A673 (cell line): ENCODE measurements at regions not wholly inside any gene's neighbourhood (a gene's known extent, or its start where the extent isn't known, plus 50 kb on each side); places are given as distances from the start of the nearest gene placed in this dataset.

ENCODE experiments used
- CTCF ChIP-seq: fragments of 300-800, 200-600 bp; sonication (generic); conservative IDR thresholded peaks from 2 replicates; pipeline ENCODE4 v1.5.1; 2017; ENCODE audit warnings: low read depth, mild to moderate bottlenecking, antibody characterized with exemption, low read length, moderate library complexity, mixed read lengths
- EZH2 ChIP-seq: fragments of 200-600 bp; sonication (generic); IDR thresholded peaks from 2 replicates; pipeline ENCODE4 v1.6.1; 2017; ENCODE audit warnings: borderline replicate concordance, low read depth, mild to moderate bottlenecking, mixed read lengths, antibody characterized with exemption, low read length; ENCODE audit not compliant: poor library complexity, severe bottlenecking

GRCh38 chr3:173258697-173259096, 117.7 kb upstream of the SPATA16 start:
- TF ChIP-seq CTCF (no peak), EZH2 (no peak)
